GM18507 (cell line): ENCODE measurements at regions not wholly inside any gene's neighbourhood (a gene's known extent, or its start where the extent isn't known, plus 50 kb on each side); places are given as distances from the start of the nearest gene placed in this dataset.
"Not testable (repeated sequence)": the region's sequence is repeated elsewhere in the genome, so short reads cannot be mapped to it uniquely, and the experiment has no call there.

Source experiments
- DNase-seq: peaks from one replicate; pipeline ENCODE4 v3.0.0; 2011; ENCODE audit warnings: low read depth; ENCODE audit not compliant: insufficient read length; ENCODE audit errors: extremely low spot score
- FAIRE-seq: peaks from 2 replicates; lab custom pipeline; 2011; peaks lifted over from hg19 to GRCh38; lab: Jason Lieb, UNC

DNA sequence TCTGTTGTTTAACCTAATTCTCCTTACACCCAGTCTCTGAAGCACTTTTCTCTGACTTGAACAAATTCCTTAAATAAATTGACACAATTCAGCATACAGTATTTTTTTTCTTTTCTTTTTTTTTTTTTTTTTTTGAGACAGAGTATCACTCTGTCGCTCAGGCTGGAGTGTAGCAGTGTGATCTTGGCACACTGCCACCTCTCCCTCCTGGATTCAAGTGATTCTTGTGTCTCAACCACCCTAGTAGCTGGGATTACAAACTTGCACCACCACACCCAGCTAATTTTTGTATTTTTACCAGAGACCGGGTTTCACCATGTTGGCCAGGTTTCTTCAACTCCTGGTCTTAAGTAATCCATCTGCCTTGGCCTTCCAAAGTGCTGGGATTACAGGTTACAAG lies 1498.1 kb upstream of the PCDH10 start:
- no peak for FAIRE-seq

DNA sequence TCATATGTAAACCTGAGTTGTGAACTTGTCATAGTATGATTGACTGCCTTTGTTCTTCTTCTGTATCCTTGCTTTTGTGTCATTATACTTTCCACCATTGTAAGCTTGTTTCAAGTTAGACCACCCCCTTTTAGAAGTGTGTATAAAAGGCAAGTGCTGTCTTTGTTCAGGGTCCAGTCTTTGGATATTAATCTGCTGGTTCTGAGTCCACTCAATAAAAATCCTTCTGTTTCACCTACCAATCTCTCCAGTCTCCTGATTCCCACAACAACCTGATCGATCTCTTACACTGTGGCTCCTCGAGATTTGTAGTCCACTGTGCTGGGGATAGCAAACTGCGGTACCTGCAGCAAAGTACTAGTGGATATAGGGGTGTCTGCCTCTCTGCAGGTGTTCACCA lies 1465.8 kb upstream of the PCDH10 start:
- not testable (repeated sequence) for DNase-seq, FAIRE-seq

More for the DNA sequence above, 1498.1 kb upstream of the PCDH10 start:
- no peak for DNase-seq

DNA sequence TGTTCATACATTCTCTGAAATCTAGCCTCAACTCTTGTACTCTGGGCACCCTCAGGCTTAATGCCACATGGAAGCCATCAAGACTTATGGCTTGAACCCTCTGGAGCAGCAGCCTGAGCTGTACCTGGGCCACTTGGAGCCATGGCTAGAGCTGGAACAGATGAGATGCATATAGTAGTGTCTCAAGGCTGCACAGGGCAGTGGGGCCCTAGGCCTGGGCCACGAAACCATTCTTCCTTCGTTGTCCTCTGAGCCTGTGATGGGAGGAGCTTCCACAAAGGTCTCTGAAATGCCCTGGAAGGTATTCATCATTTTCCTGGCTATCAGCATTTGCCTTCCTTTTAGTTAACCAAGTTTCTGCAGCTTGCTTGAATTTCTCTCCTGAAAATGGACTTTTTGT lies 1427.2 kb upstream of the PCDH10 start:
- DNase-seq (no peak), FAIRE-seq (no peak)

DNA sequence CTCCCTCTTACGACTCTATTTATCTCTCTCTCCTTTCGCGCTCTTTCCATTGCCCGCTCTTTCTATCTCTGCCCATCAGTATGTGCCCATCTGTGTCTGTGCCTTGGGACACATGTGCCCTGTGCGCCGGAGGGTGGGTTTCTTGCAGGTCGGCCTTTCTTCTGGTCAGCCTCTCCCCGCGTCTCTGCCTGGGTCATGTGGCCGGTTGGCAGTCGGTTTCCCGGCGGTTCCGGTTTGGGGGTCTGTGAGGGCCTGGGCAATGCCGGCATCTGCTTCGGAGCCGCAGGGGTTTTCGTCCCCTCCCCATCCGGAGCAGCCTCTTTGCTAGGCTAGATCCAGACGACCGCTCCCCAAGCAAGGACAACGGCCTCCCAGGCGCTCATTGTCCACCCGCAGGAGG lies 1426.0 kb upstream of the PCDH10 start:
- not testable (repeated sequence) for DNase-seq, FAIRE-seq

DNA sequence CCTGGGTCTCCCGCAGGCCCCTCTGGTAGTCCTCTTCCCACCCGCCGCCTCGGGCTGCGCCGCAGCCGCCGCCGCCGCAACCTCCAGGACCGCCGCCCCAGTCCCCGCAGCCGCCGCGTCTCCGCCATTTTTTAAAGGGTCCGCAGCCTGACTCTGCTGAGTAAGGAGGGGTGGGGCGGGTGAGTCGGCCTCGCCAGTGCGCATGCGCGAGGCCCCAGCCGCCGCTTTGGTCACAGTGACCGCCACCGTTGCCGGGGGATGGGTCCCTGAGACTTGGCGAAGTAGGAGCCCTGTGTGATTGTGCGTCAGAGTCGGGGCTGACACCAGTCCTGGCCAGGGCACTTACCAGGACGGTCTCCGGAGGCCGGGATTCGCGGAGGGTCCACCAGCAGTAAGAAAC lies 1424.2 kb upstream of the PCDH10 start:
- not testable (repeated sequence) for FAIRE-seq, DNase-seq

DNA sequence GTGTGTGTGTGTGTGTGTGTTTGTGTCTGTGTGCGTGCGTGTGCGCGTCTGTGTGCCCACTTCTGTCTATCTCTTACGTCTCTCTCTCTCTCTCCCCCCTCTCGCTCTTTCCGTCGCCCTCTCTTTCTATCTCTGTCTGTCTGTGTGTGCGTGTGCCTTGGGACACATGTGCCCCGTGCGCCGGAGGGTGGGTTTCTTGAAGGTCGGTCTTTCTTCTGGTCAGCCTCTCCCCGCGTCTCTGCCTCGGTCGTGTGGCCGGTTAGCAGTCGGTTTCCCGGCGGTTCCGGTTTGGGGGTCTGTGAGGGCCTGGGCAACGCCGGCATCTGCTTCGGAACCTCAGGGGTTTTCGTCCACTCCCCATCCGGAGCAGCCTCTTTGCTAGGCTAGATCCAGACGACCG lies 1423.6 kb upstream of the PCDH10 start:
- not testable (repeated sequence) for FAIRE-seq, DNase-seq

DNA sequence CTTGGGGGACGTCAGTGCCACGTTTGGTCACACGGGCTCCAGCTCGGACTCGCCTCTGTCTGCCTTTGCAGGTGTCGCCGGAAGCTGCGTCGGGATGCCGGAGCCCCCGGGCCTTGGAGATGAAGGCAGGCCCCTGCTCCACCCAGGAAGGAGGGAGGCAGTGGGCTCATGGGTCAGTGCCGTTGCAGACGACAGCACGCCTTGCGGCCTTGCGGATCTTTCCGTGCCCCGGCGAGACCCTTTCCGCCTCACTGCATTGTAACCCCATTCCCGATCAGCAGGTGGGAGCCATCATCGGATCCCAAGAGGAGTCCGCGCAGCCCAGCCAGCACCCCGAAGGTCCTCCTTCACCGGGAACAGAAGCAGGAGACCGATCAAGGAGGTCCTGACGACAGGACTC lies 1422.2 kb upstream of the PCDH10 start:
- FAIRE-seq: not testable (repeated sequence)

DNA sequence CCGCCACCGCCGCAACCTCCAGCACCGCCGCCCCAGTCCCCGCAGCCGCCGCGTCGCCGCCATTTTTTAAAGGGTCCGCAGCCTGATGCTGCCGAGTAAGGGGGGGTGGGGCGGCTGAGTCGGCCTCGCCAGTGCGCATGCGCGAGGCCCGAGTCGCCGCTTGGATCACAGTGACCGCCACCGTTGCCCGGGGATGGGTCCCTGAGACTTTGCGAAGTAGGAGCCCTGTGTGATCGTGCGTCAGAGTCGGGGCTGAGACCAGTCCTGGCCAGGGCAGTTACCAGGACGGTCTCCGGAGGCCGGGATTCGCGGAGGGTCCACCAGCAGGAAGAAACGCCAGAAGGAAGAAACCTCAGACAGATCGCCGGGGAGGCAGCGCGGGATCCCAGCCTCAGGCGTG lies 1421.7 kb upstream of the PCDH10 start:
- not testable (repeated sequence) for DNase-seq, FAIRE-seq

More for the DNA sequence above, 1422.2 kb upstream of the PCDH10 start:
- not testable (repeated sequence) for DNase-seq

DNA sequence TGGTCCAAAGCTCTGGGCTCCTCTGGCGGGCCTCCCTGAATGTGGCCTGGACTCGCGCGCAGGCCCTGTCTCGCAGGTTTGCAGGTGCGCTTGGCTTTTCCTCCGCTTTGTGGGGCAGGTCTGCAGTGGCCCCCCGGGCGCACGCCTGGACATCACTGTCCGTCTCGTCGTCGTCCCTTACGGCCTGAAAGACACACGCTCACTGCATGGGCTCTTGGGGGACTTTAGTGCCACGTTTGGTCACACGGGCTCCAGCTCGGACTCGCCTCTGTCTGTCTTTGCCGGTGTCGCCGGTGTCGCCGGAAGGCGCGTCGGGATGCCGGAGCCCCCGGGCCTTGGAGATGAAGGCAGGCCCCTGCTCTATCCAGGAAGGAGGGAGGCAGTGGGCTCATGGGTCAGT lies 1419.9 kb upstream of the PCDH10 start:
- not testable (repeated sequence) for DNase-seq, FAIRE-seq

DNA sequence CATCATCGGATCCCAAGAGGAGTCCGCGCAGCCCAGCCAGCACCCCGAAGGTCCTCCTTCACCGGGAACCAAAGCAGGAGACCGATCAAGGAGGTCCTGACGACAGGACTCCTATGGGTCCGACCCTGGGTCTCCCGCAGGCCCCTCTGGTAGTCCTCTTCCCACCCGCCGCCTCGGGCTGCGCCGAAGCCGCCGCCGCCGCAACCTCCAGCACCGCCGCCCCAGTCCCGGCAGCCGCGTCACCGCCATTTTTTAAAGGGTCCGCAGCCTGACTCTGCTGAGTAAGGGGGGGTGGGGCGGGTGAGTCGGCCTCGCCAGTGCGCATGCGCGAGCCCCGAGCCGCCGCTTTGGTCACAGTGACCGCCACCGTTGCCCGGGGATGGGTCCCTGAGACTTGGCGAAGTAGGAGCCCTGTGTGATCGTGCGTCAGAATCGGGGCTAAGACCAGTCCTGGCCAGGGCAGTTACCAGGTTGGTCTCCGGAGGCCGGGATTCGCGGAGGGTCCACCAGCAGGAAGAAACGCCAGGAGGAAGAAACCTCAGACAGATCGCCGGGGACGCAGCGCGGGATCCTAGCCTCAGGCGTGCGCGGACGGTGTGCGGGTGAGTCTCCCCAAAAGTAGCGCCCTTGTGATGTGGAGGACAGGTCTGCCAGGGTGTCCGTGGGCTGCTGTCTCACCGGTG lies 1419.2 kb upstream of the PCDH10 start:
- FAIRE-seq: not testable (repeated sequence)

DNA sequence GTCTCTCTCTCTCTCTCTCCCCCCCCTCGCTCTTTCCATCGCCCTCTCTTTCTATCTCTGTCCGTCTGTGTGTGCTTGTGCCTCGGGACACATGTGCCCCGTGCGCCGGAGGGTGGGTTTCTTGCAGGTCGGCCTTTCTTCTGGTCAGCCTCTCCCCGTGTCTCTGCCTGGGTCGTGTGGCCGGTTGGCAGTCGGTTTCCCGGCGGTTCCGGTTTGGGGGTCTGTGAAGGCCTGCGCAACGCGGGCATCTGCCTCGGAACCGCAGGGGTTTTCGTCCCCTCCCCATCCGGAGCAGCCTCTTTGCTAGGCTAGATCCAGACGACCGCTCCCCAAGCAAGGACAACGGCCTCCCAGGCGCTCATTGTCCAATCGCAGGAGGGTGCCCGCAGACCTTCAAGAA lies 1418.5 kb upstream of the PCDH10 start:
- not testable (repeated sequence) for DNase-seq, FAIRE-seq

More for the DNA sequence above, 1419.2 kb upstream of the PCDH10 start:
- DNase-seq: not testable (repeated sequence)

DNA sequence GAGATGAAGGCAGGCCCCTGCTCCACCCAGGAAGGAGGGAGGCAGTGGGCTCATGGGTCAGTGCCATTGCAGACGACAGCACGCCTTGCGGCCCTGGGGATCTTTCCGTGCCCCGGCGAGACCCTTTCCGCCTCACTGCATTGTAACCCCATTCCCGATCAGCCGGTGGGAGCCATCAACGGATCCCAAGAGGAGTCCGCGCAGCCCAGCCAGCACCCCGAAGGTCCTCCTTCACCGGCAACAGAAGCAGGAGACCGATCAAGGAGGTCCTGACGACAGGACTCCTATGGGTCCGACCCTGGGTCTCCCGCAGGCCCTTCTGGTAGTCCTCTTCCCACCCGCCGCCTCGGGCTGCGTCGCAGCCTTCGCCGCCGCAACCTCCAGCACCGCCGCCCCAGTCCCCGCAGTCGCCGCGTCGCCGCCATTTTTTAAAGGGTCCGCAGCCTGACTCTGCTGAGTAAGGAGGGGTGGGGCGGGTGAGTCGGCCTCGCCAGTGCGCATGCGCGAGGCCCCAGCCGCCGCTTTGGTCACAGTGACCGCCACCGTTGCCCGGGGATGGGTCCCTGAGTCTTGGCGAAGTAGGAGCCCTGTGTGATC lies 1417.0 kb upstream of the PCDH10 start:
- DNase-seq, FAIRE-seq: not testable (repeated sequence)

DNA sequence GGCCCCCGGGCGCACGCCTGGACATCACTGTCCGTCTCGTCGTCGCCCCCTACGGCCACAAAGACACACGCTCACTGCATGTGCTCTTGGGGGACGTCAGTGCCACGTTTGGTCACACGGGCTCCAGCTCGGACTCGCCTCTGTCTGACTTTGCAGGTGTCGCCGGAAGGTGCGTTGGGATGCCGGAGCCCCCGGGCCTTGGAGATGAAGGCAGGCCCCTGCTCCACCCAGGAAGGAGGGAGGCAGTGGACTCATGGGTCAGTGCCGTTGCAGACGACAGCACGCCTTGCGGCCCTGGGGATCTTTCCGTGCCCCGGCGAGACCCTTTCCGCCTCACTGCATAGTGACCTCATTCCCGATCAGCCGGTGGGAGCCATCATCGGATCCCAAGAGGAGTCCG lies 1414.8 kb upstream of the PCDH10 start:
- not testable (repeated sequence) for FAIRE-seq

DNA sequence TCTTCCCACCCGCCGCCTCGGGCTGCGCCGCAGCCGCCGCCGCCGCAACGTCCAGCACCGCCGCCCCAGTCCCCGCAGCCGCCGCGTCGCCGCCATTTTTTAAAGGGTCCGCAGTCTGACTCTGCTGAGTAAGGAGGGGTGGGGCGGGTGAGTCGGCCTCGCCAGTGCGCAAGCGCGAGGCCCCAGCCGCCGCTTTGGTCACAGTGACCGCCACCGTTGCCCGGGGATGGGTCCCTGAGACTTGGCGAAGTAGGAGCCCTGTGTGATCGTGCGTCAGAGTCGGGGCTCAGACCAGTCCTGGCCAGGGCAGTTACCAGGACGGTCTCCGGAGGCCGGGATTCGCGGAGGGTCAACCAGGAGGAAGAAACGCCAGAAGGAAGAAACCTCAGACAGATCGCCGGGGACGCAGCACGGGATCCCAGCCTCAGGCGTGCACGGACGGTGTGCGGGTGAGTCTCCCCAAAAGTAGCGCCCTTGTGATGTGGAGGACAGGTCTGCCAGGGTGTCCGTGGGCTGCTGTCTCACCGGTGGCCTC lies 1414.2 kb upstream of the PCDH10 start:
- not testable (repeated sequence) for FAIRE-seq, DNase-seq

More for the DNA sequence above, 1414.8 kb upstream of the PCDH10 start:
- DNase-seq: not testable (repeated sequence)

DNA sequence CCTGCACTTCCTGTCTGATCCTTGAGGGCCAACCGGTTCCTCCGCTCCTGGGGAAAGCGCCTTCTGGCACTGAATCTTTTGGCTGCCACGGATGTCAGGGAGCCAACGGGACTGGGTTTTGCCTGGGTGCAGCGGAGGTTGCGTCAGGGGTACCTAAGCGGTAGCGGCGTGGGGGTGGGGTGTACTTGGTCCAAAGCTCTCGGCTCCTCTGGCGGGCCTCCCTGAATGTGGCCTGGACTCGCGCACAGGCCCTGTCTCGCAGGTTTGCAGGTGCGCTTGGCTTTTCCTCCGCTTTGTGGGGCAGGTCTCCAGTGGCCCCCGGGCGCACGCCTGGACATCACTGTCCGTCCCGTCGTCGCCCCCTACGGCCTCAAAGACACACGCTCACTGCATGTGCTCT lies 1410.1 kb upstream of the PCDH10 start:
- not testable (repeated sequence) for DNase-seq, FAIRE-seq

DNA sequence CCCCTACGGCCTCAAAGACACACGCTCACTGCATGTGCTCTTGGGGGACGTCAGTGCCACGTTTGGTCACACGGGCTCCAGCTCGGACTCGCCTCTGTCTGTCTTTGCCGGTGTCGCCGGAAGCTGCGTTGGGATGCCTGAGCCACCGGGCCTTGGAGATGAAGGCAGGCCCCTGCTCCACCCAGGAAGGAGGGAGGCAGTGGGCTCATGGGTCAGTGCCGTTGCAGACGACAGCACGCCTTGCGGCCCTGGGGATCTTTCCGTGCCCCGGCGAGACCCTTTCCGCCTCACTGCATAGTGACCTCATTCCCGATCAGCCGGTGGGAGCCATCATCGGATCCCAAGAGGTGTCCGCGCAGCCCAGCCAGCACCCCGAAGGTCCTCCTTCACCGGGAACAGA lies 1407.3 kb upstream of the PCDH10 start:
- DNase-seq, FAIRE-seq: not testable (repeated sequence)

DNA sequence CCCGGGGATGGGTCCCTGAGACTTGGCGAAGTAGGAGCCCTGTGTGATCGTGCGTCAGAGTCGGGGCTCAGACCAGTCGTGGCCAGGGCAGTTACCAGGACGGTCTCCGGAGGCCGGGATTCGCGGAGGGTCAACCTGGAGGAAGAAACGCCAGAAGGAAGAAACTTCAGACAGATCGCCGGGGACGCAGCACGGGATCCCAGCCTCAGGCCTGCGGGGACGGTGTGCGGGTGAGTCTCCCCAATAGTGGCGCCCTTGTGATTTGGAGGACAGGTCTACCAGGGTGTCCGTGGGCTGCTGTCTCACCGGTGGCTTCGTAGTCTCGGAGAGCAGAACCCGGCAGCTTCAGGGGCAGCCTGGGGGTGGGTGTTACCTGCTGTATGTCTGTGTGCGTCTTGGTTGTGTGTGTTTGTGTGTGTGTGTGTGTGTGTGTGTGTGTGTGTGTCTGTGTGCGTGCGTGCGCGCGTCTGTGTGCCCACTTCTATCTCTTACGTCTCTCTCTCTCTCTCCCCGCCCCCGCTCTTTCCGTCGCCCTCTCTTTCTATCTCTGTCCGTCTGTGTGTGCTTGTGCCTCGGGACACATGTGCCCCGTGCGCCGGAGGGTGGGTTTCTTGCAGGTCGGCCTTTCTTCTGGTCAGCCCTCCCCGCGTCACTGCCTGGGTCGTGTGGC lies 1406.4 kb upstream of the PCDH10 start:
- not testable (repeated sequence) for FAIRE-seq, DNase-seq

DNA sequence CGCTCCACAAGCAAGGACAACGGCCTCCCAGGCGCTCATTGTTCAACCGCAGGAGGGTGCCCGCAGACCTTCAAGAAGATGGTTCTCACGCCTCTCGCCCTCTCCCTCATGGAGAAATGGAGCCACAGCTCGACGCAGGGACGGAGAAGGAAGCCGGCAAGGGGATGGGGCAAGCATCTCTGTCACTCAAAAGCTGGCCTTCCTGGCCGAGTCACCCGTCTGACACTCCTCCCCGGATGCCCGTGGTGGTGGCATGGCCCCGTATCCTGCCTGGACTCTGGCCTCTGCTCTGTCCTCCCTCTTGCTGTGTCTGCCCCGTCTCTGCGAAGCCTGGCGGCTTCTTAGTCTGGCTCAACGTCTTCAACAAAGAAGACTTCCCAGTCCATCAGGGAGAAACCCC lies 1405.7 kb upstream of the PCDH10 start:
- FAIRE-seq, DNase-seq: not testable (repeated sequence)

DNA sequence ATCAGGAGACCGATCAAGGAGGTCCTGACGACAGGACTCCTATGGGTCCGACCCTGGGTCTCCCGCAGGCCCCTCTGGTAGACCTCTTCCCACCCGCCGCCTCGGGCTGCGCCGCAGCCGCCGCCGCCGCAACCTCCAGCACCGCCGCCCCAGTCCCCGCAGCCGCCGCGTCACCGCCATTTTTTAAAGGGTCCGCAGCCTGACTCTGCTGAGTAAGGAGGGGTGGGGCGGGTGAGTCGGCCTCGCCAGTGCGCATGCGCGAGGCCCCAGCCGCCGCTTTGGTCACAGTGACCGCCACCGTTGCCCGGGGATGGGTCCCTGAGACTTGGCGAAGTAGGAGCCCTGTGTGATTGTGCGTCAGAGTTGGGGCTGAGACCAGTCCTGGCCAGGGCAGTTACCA lies 1401.9 kb upstream of the PCDH10 start:
- not testable (repeated sequence) for FAIRE-seq, DNase-seq

DNA sequence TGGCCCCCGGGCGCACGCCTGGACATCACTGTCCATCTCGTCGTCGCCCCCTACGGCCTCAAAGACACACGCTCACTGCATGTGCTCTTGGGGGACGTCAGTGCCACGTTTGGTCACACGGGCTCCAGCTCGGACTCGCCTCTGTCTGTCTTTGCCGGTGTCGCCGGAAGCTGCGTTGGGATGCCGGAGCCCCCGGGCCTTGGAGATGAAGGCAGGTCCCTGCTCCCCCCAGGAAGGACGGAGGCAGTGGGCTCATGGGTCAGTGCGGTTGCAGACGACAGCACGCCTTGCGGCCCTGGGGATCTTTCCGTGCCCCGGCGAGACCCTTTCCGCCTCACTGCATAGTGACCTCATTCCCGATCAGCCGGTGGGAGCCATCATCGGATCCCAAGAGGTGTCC lies 1399.9 kb upstream of the PCDH10 start:
- not testable (repeated sequence) for DNase-seq, FAIRE-seq
